MM.1S (cell line): ENCODE measurements at regions not wholly inside any gene's neighbourhood (a gene's known extent, or its start where the extent isn't known, plus 50 kb on each side); places are given as distances from the start of the nearest gene placed in this dataset.
A peak's percentile ranks its signal among the peaks of the same experiment; 100 is the strongest.

Experiments
- DNase-seq: peaks from one replicate; pipeline ENCODE4 v3.0.0-alpha.2; 2015
- H2AFZ ChIP-seq: fragments of 300-600 bp; sonication (generic); 2 replicates; pipeline ENCODE4 v1.6.0; 2016; ENCODE audit warnings: antibody characterized with exemption, low read length
- H3F3A ChIP-seq: fragments of 300-600 bp; sonication (generic); 2 replicates; pipeline ENCODE4 v1.6.1; 2016; ENCODE audit warnings: mild to moderate bottlenecking, antibody characterized with exemption, low read length, moderate library complexity, mixed read lengths; ENCODE audit not compliant: insufficient read depth
- H3K27ac ChIP-seq: fragments of 300-600 bp; sonication (generic); 2 replicates; pipeline ENCODE4 v1.5.1; 2016; ENCODE audit warnings: mild to moderate bottlenecking, low read length
- H3K27me3 ChIP-seq: fragments of 300-600 bp; sonication (generic); replicated peaks from 2 replicates; pipeline ENCODE4 v1.6.0; 2016; ENCODE audit warnings: low read length; ENCODE audit not compliant: insufficient read depth
- H3K36me3 ChIP-seq: fragments of 300-600 bp; sonication (generic); replicated peaks from 2 replicates; pipeline ENCODE4 v1.6.1; 2016; ENCODE audit warnings: mild to moderate bottlenecking, low read length, mixed read lengths; ENCODE audit not compliant: insufficient read depth
- H3K4me1 ChIP-seq: fragments of 300-600 bp; sonication (generic); 2 replicates; pipeline ENCODE4 v1.6.1; 2016; ENCODE audit warnings: low read length, mixed read lengths
- H3K4me2 ChIP-seq: fragments of 300-600 bp; sonication (generic); 2 replicates; pipeline ENCODE4 v1.6.0; 2016; ENCODE audit warnings: low read depth, low read length
- H3K4me3 ChIP-seq: fragments of 300-600 bp; sonication (generic); 2 replicates; pipeline ENCODE4 v1.5.1; 2016; ENCODE audit warnings: low read length, mixed read lengths
- H3K79me2 ChIP-seq: fragments of 300-600 bp; sonication (generic); 2 replicates; pipeline ENCODE4 v1.6.1; 2016; ENCODE audit warnings: mixed run types, low read length, mixed read lengths
- H3K9ac ChIP-seq: fragments of 300-600 bp; sonication (generic); 2 replicates; pipeline ENCODE4 v1.6.1; 2016; ENCODE audit warnings: low read length, mixed read lengths
- H3K9me2 ChIP-seq: fragments of 300-600 bp; sonication (generic); replicated peaks from 2 replicates; pipeline ENCODE4 v1.6.1; 2016; ENCODE audit warnings: mild to moderate bottlenecking, low read length, mixed read lengths; ENCODE audit not compliant: insufficient read depth
- H3K9me3 ChIP-seq: fragments of 300-600 bp; sonication (generic); replicated peaks from 2 replicates; pipeline ENCODE4 v1.6.1; 2016; ENCODE audit warnings: mild to moderate bottlenecking, low read length, mixed read lengths; ENCODE audit not compliant: insufficient read depth
- H4K20me1 ChIP-seq: fragments of 300-600 bp; sonication (generic); 2 replicates; pipeline ENCODE4 v1.6.1; 2016; ENCODE audit warnings: mild to moderate bottlenecking, low read length, moderate library complexity, mixed read lengths; ENCODE audit not compliant: insufficient read depth
- EZH2 ChIP-seq: fragments of 300-600 bp; sonication (generic); optimal IDR thresholded peaks from 2 replicates; pipeline ENCODE3; 2017; ENCODE audit warnings: low read depth, mild to moderate bottlenecking, antibody characterized with exemption, low read length, mixed read lengths
- EZH2phosphoT487 ChIP-seq: fragments of 300-600 bp; sonication (generic); IDR thresholded peaks from 2 replicates; pipeline ENCODE4 v1.6.1; 2018; ENCODE audit warnings: antibody characterized with exemption, low read length
- TF ChIP-seq, protein P1 (sequence below): fragments of 300-600 bp; sonication (generic); IDR thresholded peaks from 2 replicates; pipeline ENCODE4 v1.5.1; 2016; ENCODE audit warnings: antibody characterized with exemption, low read length, mixed read lengths

DNA sequence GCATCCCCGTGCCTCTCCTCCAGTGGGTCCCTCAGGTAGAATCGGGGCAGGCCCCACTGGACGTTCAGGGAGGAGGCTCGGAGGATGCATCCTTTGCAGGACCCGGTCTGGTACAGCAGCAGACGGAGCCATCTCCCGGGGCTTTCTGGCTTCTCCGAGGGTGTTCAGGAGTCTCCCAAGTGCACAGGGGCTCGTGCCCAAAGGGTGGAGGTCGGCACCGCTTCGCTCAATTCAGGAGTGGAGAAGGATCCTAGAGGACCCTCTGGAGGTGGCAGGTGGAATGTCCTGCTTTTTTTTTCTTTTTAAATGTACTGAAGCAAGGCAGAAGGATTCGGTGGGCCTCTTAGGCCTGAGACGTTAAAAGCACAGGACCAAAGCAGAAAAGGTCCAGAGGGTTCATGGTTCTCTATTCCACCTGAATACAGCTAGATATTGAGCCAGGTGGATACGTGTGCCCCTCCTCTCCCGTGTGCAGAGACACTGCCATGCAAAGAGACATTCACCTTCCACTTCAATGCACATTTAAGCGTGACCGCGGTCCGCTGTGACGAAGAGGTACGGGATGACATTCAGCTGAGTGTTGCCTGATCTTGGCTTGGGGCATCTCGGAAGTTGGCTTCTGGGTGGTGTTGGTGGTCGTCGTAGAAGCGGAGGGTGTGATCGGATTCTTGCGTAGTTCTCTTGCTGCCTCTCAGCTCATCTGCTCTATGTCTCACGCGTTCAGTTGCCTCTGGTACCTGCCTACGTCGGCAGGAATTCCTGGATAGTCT lies 281.2 kb upstream of the AGTR2 start:
- Histone ChIP-seq H3K9me2 (no peaks in the 10 kb centered on the region), H3K4me1 (no peaks in the 10 kb centered on the region), H2AFZ (no peak overlapping the region), H3K9ac (no peak overlapping the region), H3K9me3 (no peaks in the 10 kb centered on the region), H3K36me3 (no peaks in the 10 kb centered on the region), H3K4me3 (no peak overlapping the region), H3F3A (no peaks in the 10 kb centered on the region), H3K4me2 (no peak overlapping the region), H3K27me3 (no peaks in the 10 kb centered on the region), H3K79me2 (no peaks in the 10 kb centered on the region), H3K27ac (no peak overlapping the region), H4K20me1 (no peaks in the 10 kb centered on the region)
- TF ChIP-seq EZH2: no peak
- DNase-seq: no peak

GRCh38 chrX:115892056-115892708 lies 278.4 kb upstream of the AGTR2 start:
- no peaks in the 10 kb centered on the region for H3K9me2 ChIP-seq
- H4K20me1 ChIP-seq: no peaks in the 10 kb centered on the region
- H3K27ac ChIP-seq: no peak overlapping the region
- no peak for TF ChIP-seq EZH2
- TF ChIP-seq, protein P1, sequence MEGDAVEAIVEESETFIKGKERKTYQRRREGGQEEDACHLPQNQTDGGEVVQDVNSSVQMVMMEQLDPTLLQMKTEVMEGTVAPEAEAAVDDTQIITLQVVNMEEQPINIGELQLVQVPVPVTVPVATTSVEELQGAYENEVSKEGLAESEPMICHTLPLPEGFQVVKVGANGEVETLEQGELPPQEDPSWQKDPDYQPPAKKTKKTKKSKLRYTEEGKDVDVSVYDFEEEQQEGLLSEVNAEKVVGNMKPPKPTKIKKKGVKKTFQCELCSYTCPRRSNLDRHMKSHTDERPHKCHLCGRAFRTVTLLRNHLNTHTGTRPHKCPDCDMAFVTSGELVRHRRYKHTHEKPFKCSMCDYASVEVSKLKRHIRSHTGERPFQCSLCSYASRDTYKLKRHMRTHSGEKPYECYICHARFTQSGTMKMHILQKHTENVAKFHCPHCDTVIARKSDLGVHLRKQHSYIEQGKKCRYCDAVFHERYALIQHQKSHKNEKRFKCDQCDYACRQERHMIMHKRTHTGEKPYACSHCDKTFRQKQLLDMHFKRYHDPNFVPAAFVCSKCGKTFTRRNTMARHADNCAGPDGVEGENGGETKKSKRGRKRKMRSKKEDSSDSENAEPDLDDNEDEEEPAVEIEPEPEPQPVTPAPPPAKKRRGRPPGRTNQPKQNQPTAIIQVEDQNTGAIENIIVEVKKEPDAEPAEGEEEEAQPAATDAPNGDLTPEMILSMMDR: no peak
- H2AFZ ChIP-seq: peak overlapping the region; percentile 23; the same call in 1 of the 2 replicates
- H3K9me3 ChIP-seq: no peaks in the 10 kb centered on the region
- H3K36me3 ChIP-seq: no peaks in the 10 kb centered on the region
- H3K4me1 ChIP-seq: no peaks in the 10 kb centered on the region
- H3K79me2 ChIP-seq: no peaks in the 10 kb centered on the region
- no peak for DNase-seq
- no peaks in the 10 kb centered on the region for H3F3A ChIP-seq
- H3K27me3 ChIP-seq: no peaks in the 10 kb centered on the region
- no peak overlapping the region for H3K4me3 ChIP-seq
- peak overlapping the region; percentile 24; the same call in 1 of the 2 replicates for H3K4me2 ChIP-seq
- H3K9ac ChIP-seq: no peak overlapping the region

GRCh38 chrX:115892787-115893671 lies 277.5 kb upstream of the AGTR2 start:
- no peaks in the 10 kb centered on the region for H3K4me1 ChIP-seq
- no peak overlapping the region for H3K9ac ChIP-seq
- H3K9me2 ChIP-seq: no peaks in the 10 kb centered on the region
- H3F3A ChIP-seq: no peaks in the 10 kb centered on the region
- peak overlapping the region; percentile 24; the same call in 1 of the 2 replicates for H3K4me2 ChIP-seq
- H3K9me3 ChIP-seq: no peaks in the 10 kb centered on the region
- TF ChIP-seq, protein P1: peak; percentile 30
- TF ChIP-seq EZH2 (no peak), EZH2phosphoT487 (no peak)
- H3K27ac ChIP-seq: no peak overlapping the region
- H4K20me1 ChIP-seq: no peaks in the 10 kb centered on the region
- no peaks in the 10 kb centered on the region for H3K27me3 ChIP-seq
- H3K79me2 ChIP-seq: no peaks in the 10 kb centered on the region
- no peak overlapping the region for H3K4me3 ChIP-seq
- no peaks in the 10 kb centered on the region for H3K36me3 ChIP-seq
- H2AFZ ChIP-seq: peak overlapping the region; percentile 23; the same call in 1 of the 2 replicates
- peak; percentile 44 for DNase-seq
